Epithelial cell of proximal tubule (primary cell): ENCODE measurements at regions not wholly inside any gene's neighbourhood (a gene's known extent, or its start where the extent isn't known, plus 50 kb on each side); places are given as distances from the start of the nearest gene placed in this dataset.

Experiments
- DNase-seq: peaks from one replicate; pipeline ENCODE4 v3.0.0-alpha.2; 2011; ENCODE audit warnings: low read depth
- H3K4me3 ChIP-seq: 2 replicates; pipeline ENCODE4 v1.5.1; 2011; ENCODE audit warnings: low read depth, mild to moderate bottlenecking, low read length
- CTCF ChIP-seq: conservative IDR thresholded peaks from 2 replicates; pipeline ENCODE4 v1.5.1; 2012; ENCODE audit warnings: low read depth, mild to moderate bottlenecking, low read length

GRCh38 chr18:47593744-47594472, 336.6 kb downstream of the SMAD2 start:
- H3K4me3 ChIP-seq, result no peak overlapping the region
- DNase-seq, result no peak
- TF ChIP-seq CTCF, result no peak

- DNase-seq, result no peak
- no peak for TF ChIP-seq CTCF
These were observed 339.0 kb downstream of the SMAD2 start for GRCh38 chr18:47591429-47591828.

GRCh38 chr18:47587587-47587986, 336.1 kb upstream of the SKOR2 start:
- no peak overlapping the region for H3K4me3 ChIP-seq
- no peak for TF ChIP-seq CTCF
- no peak for DNase-seq

More at GRCh38 chr18:47591429-47591828, 339.0 kb downstream of the SMAD2 start:
- no peak overlapping the region for H3K4me3 ChIP-seq

- no peak for TF ChIP-seq CTCF
- DNase-seq, result no peak
- H3K4me3 ChIP-seq, result no peak overlapping the region
These were observed 335.1 kb upstream of the SKOR2 start for GRCh38 chr18:47586418-47587070.

GRCh38 chr18:47585914-47586313, 334.5 kb upstream of the SKOR2 start:
- H3K4me3 ChIP-seq, result no peak overlapping the region
- DNase-seq, result no peak
- TF ChIP-seq CTCF, result no peak

GRCh38 chr18:47585136-47585535, 333.7 kb upstream of the SKOR2 start:
- no peak for DNase-seq
- H3K4me3 ChIP-seq, result no peak overlapping the region
- no peak for TF ChIP-seq CTCF

- DNase-seq, result no peak
- H3K4me3 ChIP-seq, result no peak overlapping the region
- TF ChIP-seq CTCF, result no peak
These were observed 330.6 kb upstream of the SKOR2 start for GRCh38 chr18:47582093-47582492.
